ENCODE measurements at regions not wholly inside any gene's neighbourhood (a gene's known extent, or its start where the extent isn't known, plus 50 kb on each side); places are given as distances from the start of the nearest gene placed in this dataset.

GRCh38 chr5:135245521-135246499, 153.2 kb downstream of the MACROH2A1 start:
- TF ChIP-seq USF2 (IDR thresholded peaks at IDR 0.05) (no peak), MAFK (IDR thresholded peaks at IDR 0.05; ENCODE audit: partially characterized antibody) (no peak), CHD2 (IDR thresholded peaks at IDR 0.05; ENCODE audit: low read length, partially characterized antibody) (no peak), RAD21 (conservative IDR thresholded peaks at IDR 0.05 in 1 of 2, IDR thresholded peaks at IDR 0.05 in 1 of 2) (peak; percentile 8 to 29; a peak in 2 of 5 replicates), NPAS2 (CRISPR knock-in tag; IDR thresholded peaks at IDR 0.05; ENCODE audit: borderline replicate concordance) (no peak), CTCF (IDR thresholded peaks at IDR 0.05) (no peak), ZNF302 (CRISPR knock-in tag; IDR thresholded peaks at IDR 0.05) (no peak)

All from A549 (cell line).